Psoas muscle (tissue), 7 donors: ENCODE measurements at regions not wholly inside any gene's neighbourhood (a gene's known extent, or its start where the extent isn't known, plus 50 kb on each side); places are given as distances from the start of the nearest gene placed in this dataset.

Experiments
- ATAC-seq, 4 donors: fragments of 200-7000 bp; cut with Tn5 transposase; one replicate each; pipeline ENCODE4 v1.9.1; 2020; ENCODE audit warnings: moderate library complexity in 3 of 4, mild to moderate bottlenecking in 2 of 4
- DNase-seq, 2 donors: peaks; one replicate each; pipeline ENCODE4 v3.0.0-alpha.2; 2020
- H3K27ac ChIP-seq: fragments of 200-600 bp; one replicate; pipeline ENCODE4 v1.8.0; 2022
- H3K27me3 ChIP-seq, 3 donors: fragments of 200-600 bp in 1 of 3; one replicate each; pipeline versions ENCODE4 v1.6.1 to v1.8.0; 2013 to 2022; ENCODE audit warnings: low read length in 2 of 3, mild to moderate bottlenecking in 2 of 3, moderate library complexity in 1 of 3; ENCODE audit not compliant: insufficient read depth in 3 of 3
- H3K36me3 ChIP-seq, 2 donors: fragments of 200-600 bp in 1 of 2; one replicate each; pipeline versions ENCODE4 v1.6.1 to v1.8.0; 2013 to 2022; ENCODE audit warnings: low read depth in 1 of 2, mild to moderate bottlenecking in 1 of 2, moderate library complexity in 1 of 2; ENCODE audit not compliant: insufficient read depth in 1 of 2
- H3K4me1 ChIP-seq: fragments of 200-600 bp; one replicate; pipeline ENCODE4 v1.8.0; 2022
- H3K4me3 ChIP-seq: fragments of 200-600 bp; one replicate; pipeline ENCODE4 v1.8.0; 2022; ENCODE audit warnings: mild to moderate bottlenecking
- H3K9me3 ChIP-seq: fragments of 200-600 bp; one replicate; pipeline ENCODE4 v1.8.0; 2022
- WGBS, 3 donors: extraction: QIAGEN DNeasy Blood & Tissue Kit; methylation state at CpG; one replicate each; pipeline versions ENCODE4 v1.1.6 to v1.1.7; 2013; 5-methylcytosine and 5-hydroxymethylcytosine counted together
- intact Hi-C, 2 donors: fragments of 100-400 bp; cut with DNase I; formaldehyde crosslinking; loops; one replicate each; pipeline versions ENCODE4 v1.11.0 to v1.14.2; 2022
- TF ChIP-seq, protein P1 (sequence below): fragments of 200-600 bp; IDR thresholded peaks from one replicate; pipeline ENCODE4 v1.8.0; 2022; ENCODE audit warnings: antibody characterized with exemption
- donor health status: healthy with polysubstance abuse.
- donor health status: DM: no; HTN: no; CAD: no; lungs with moderate emphysema.
- donor health status: Bipolar disorder and iron deficiency.
- donor health status: healthy.
- donor health status: DM: yes; HTN: yes; CAD: no.
- donor health status: DM: no; HTN: no; CAD: no.
- donor health status: DM: yes; HTN: yes; CAD: no.

DNA sequence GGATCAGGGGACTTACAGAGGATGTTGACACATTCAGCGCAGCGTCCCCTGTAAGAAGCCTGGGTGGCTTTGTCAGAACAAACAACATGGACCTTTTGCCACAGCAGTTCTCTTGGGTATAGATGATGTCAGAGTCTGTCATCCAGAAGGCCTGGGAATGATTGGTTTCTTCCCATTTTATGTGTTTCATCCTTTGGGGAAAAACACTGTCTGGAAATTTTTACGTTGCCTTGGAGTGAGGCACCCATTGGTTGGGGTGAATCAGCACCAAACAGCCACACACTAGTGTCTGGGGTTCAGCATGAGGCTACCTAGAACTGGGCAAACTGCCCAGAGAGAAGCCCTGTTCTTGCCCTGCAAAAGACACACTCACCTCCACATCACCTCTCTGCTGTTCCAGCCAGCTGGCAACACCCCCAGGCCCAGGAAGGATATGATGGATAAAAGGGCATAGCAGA lies 123.0 kb downstream of the FAM43A start:
- ATAC-seq: no peak
- Histone ChIP-seq H3K9me3 (no peaks in the 10 kb centered on the region), H3K27ac (no peak overlapping the region), H3K27me3 (no peaks in the 10 kb centered on the region), H3K4me1 (no peaks in the 10 kb centered on the region), H3K4me3 (no peak overlapping the region), H3K36me3 (no peaks in the 10 kb centered on the region)
- intact Hi-C loops: no loop called here
- DNase-seq: no peak
- TF ChIP-seq, protein P1, sequence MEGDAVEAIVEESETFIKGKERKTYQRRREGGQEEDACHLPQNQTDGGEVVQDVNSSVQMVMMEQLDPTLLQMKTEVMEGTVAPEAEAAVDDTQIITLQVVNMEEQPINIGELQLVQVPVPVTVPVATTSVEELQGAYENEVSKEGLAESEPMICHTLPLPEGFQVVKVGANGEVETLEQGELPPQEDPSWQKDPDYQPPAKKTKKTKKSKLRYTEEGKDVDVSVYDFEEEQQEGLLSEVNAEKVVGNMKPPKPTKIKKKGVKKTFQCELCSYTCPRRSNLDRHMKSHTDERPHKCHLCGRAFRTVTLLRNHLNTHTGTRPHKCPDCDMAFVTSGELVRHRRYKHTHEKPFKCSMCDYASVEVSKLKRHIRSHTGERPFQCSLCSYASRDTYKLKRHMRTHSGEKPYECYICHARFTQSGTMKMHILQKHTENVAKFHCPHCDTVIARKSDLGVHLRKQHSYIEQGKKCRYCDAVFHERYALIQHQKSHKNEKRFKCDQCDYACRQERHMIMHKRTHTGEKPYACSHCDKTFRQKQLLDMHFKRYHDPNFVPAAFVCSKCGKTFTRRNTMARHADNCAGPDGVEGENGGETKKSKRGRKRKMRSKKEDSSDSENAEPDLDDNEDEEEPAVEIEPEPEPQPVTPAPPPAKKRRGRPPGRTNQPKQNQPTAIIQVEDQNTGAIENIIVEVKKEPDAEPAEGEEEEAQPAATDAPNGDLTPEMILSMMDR: no peak
- 91 to 92% (median 91%) methylated on average over 3 of the region's 3 CpGs for WGBS, 3 donors

DNA sequence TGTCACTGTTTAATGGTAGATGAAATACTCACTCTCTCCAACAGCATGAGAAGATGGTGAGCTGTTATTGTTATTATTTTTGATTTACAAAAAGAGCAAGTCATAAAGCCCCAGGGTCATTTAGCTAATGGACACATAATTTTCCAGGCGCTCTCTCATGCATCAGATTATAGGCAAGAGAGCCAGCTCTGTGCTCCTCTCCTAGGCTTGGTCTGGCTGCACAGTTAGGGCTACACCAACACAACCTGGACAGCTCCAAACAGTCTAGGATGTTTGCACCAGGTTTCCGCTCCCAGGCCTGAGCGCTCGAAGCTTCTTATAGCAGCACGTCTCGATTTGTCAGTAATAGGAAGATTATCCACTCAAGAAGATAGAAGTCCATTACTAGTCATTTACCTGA lies 123.7 kb downstream of the FAM43A start:
- ATAC-seq (no peak), DNase-seq (no peak)
- Histone ChIP-seq H3K9me3 (no peaks in the 10 kb centered on the region), H3K27me3 (no peaks in the 10 kb centered on the region), H3K27ac (no peak overlapping the region), H3K4me1 (no peaks in the 10 kb centered on the region), H3K4me3 (no peak overlapping the region), H3K36me3 (no peaks in the 10 kb centered on the region)
- 95 to 97% (median 96%) methylated on average over 6 of the region's 6 CpGs for WGBS, 3 donors
- TF ChIP-seq, protein P1: no peak
- intact Hi-C loops: no loop called here

DNA sequence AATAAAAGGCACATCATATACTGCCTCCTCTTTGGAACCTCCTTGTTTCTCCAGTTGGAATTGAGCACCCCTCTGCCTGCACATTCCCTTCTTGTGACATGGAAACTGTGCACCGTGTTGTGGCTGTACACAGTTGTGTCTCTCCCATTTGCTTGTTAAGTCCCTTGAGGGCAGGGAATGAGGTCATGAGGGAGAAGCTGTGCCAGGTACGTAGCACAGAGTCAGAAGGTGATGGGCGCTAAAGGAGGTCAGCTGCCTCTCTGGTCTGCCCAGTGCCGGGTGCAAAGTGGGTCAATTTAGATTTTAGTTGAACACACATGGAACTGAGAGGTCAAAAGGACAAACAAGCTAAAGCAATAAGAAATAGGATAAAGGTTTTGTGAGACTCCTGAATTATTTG lies 124.4 kb downstream of the FAM43A start:
- intact Hi-C loops: no loop called here
- ATAC-seq: no peak
- H3K27ac ChIP-seq: no peak overlapping the region
- no peaks in the 10 kb centered on the region for H3K4me1 ChIP-seq
- no peak for DNase-seq
- no peak overlapping the region for H3K4me3 ChIP-seq
- no peaks in the 10 kb centered on the region for H3K36me3 ChIP-seq
- H3K9me3 ChIP-seq: no peaks in the 10 kb centered on the region
- TF ChIP-seq, protein P1: no peak
- 66 to 83% (median 69%) methylated on average over 4 of the region's 4 CpGs for WGBS, 3 donors
- no peaks in the 10 kb centered on the region for H3K27me3 ChIP-seq

DNA sequence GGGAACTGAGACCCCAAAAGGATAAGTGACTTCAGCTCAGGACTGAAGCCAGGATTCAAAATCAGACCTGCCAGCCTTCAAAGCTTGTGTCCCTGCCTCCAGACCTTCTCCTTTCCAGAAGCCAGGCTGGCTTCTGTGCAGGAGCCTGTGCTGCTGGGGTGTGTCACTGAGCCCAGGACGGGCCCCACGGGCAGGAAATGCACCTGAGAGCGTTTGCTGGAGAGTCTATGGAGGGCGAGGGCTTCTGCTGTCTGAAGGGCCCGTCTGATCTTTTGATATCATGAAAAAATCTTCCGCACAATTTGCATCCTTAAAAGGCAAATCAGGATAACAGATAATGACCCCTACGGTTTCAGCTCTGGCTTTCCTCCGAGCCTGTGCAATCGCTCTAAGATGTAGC lies 125.4 kb downstream of the FAM43A start:
- 85 to 93% (median 91%) methylated on average over 9 of the region's 9 CpGs for WGBS, 3 donors
- TF ChIP-seq, protein P1: no peak
- ATAC-seq: no peak
- H3K9me3 ChIP-seq: no peaks in the 10 kb centered on the region
- no peaks in the 10 kb centered on the region for H3K4me1 ChIP-seq
- intact Hi-C loops: no loop called here
- H3K36me3 ChIP-seq: no peaks in the 10 kb centered on the region
- H3K27ac ChIP-seq: no peak overlapping the region
- H3K4me3 ChIP-seq: no peak overlapping the region
- no peaks in the 10 kb centered on the region for H3K27me3 ChIP-seq
- DNase-seq: no peak

DNA sequence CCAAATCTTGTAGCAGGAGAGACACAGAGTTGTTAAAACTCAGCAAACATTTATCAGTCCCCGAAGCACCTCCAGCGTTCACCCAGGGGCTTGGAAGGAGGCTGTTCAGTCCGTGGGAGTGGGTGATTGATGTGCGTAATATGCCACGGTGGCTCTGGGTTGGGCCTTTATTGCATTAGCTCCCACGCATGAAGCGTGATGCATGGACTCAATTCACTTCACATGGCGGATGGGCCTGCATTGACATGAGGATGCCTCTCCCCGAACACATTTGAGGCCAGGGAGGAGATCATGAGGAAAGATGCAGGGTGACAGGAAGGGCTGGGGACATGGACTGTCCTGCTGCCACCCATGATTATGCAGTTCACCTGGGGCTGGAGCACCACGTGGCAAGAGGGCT lies 126.5 kb downstream of the FAM43A start:
- DNase-seq (no peak), ATAC-seq (no peak)
- Histone ChIP-seq H3K4me3 (no peak overlapping the region), H3K27me3 (no peaks in the 10 kb centered on the region), H3K4me1 (no peaks in the 10 kb centered on the region), H3K9me3 (no peaks in the 10 kb centered on the region), H3K27ac (no peak overlapping the region), H3K36me3 (no peaks in the 10 kb centered on the region)
- intact Hi-C loops: no loop called here
- WGBS, 3 donors: 96% methylated on average over 10 of the region's 10 CpGs
- TF ChIP-seq, protein P1: no peak
